Sigmoid colon (tissue), 6 donors: ENCODE measurements at regions not wholly inside any gene's neighbourhood (a gene's known extent, or its start where the extent isn't known, plus 50 kb on each side); places are given as distances from the start of the nearest gene placed in this dataset.

ENCODE experiments used
- DNase-seq: peaks from one replicate; pipeline ENCODE4 v3.0.0-alpha.2; 2019
- H3K27ac ChIP-seq, 4 donors: fragments of 200-600 bp; sonication (generic); one replicate each; pipeline ENCODE4 v1.5.1; 2016 to 2019; ENCODE audit warnings: mild to moderate bottlenecking in 1 of 4
- H3K27me3 ChIP-seq, 3 donors: fragments of 200-600 bp; sonication (generic); one replicate each; pipeline ENCODE4 v1.5.1; 2019; ENCODE audit warnings: mild to moderate bottlenecking in 1 of 3
- H3K36me3 ChIP-seq, 4 donors: fragments of 200-600 bp; sonication (generic); one replicate each; pipeline ENCODE4 v1.5.1; 2016 to 2019
- H3K4me1 ChIP-seq, 4 donors: fragments of 200-600 bp; sonication (generic); one replicate each; pipeline ENCODE4 v1.5.1; 2017 to 2019
- H3K4me3 ChIP-seq, 4 donors: fragments of 200-600 bp; sonication (generic); one replicate each; pipeline ENCODE4 v1.5.1; 2017 to 2019; ENCODE audit warnings: mild to moderate bottlenecking in 2 of 4, moderate library complexity in 1 of 4
- H3K9me3 ChIP-seq, 4 donors: fragments of 200-600 bp in 3 of 4; sonication (generic) in 3 of 4; one replicate each; pipeline versions ENCODE4 v1.5.1 to v1.6.1; 2013 to 2019
- EP300 ChIP-seq, 4 donors: sonication (generic); formaldehyde crosslinking; IDR thresholded peaks; one replicate each; pipeline ENCODE4 v1.6.1; 2017; ENCODE audit warnings: antibody characterized with exemption in 4 of 4
- POLR2A ChIP-seq, 2 donors: fragments of 450-650 bp; IDR thresholded peaks; one replicate each; pipeline ENCODE4 v1.6.1; 2016; ENCODE audit warnings: antibody characterized with exemption in 2 of 2, mild to moderate bottlenecking in 2 of 2, moderate library complexity in 2 of 2
- POLR2AphosphoS5 ChIP-seq, 4 donors: sonication (generic); formaldehyde crosslinking; IDR thresholded peaks; one replicate each; pipeline ENCODE4 v1.6.1; 2017; ENCODE audit warnings: antibody characterized with exemption in 4 of 4
- WGBS, 2 donors: extraction: QIAGEN DNeasy Blood & Tissue Kit; methylation state at CpG; one replicate each; pipeline ENCODE4 v1.1.7; 2013; 5-methylcytosine and 5-hydroxymethylcytosine counted together
- intact Hi-C: fragments of 100-400 bp; cut with DNase I; formaldehyde crosslinking; loops from one replicate; pipeline ENCODE4 v1.15.1; 2023
- TF ChIP-seq, protein P1 (sequence below), 4 experiments: fragments of 450-650 bp in 3 of 4; fragments of 200-600 bp in 1 of 4; IDR thresholded peaks; one replicate each; pipeline ENCODE4 v1.5.1; 2016 to 2019; ENCODE audit warnings: antibody characterized with exemption in 4 of 4, mild to moderate bottlenecking in 3 of 4, moderate library complexity in 2 of 4
- donor health status: healthy with polysubstance abuse.
- donor health status: healthy.

GRCh38 chr13:33633701-33634545 lies 184.0 kb upstream of the RFC3 start:
- peaks cover 0 to 19% (median 7%) of the 10 kb centered on the region in 4 donors for H3K4me1 ChIP-seq
- intact Hi-C loops: no loop called here
- TF ChIP-seq POLR2A (IDR thresholded peaks at IDR 0.05) (no peak), POLR2AphosphoS5 (IDR thresholded peaks at IDR 0.05) (no peak), EP300 (IDR thresholded peaks at IDR 0.05) (no peak)
- TF ChIP-seq, protein P1, sequence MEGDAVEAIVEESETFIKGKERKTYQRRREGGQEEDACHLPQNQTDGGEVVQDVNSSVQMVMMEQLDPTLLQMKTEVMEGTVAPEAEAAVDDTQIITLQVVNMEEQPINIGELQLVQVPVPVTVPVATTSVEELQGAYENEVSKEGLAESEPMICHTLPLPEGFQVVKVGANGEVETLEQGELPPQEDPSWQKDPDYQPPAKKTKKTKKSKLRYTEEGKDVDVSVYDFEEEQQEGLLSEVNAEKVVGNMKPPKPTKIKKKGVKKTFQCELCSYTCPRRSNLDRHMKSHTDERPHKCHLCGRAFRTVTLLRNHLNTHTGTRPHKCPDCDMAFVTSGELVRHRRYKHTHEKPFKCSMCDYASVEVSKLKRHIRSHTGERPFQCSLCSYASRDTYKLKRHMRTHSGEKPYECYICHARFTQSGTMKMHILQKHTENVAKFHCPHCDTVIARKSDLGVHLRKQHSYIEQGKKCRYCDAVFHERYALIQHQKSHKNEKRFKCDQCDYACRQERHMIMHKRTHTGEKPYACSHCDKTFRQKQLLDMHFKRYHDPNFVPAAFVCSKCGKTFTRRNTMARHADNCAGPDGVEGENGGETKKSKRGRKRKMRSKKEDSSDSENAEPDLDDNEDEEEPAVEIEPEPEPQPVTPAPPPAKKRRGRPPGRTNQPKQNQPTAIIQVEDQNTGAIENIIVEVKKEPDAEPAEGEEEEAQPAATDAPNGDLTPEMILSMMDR (IDR thresholded peaks at IDR 0.05): no peak
- H3K27ac ChIP-seq: peak overlapping the region in 1 of 4 donors; percentile 8
- DNase-seq: no peak
- 71 to 78% methylated on average over 3 of the region's 3 CpGs for WGBS, 2 donors
- no peaks in the 10 kb centered on the region for H3K9me3 ChIP-seq
- H3K27me3 ChIP-seq: no peaks in the 10 kb centered on the region
- H3K4me3 ChIP-seq: no peak overlapping the region
- no peaks in the 10 kb centered on the region for H3K36me3 ChIP-seq

DNA sequence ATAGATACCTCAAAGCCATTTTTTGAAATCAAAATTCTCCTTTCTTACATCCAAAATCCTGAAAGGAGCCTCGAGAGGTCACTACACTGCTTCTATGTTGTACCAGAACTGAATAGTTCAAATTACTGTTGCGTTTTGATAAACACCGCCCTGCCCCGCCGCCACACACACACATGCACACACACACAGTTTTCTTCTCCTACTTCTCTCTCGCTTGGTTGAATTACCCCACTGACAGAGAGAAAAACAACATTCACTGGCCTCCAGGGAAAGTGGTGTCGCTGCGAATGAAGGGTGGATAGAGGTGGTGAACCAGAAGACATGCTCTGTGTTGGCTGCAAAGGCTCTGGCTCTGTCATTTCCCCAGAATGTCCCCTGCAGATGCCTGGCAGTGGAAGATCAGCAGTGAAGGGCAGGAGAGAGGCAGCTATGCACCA lies 183.4 kb upstream of the RFC3 start:
- peaks cover 0 to 19% (median 7%) of the 10 kb centered on the region in 4 donors for H3K4me1 ChIP-seq
- peak overlapping the region in 1 of 4 donors; percentile 8 for H3K27ac ChIP-seq
- TF ChIP-seq POLR2AphosphoS5 (IDR thresholded peaks at IDR 0.05) (no peak), POLR2A (IDR thresholded peaks at IDR 0.05) (no peak), EP300 (IDR thresholded peaks at IDR 0.05) (no peak)
- TF ChIP-seq, protein P1 (IDR thresholded peaks at IDR 0.05): no peak
- 85 to 93% methylated on average over 8 of the region's 8 CpGs for WGBS, 2 donors
- intact Hi-C loops: no loop called here
- no peaks in the 10 kb centered on the region for H3K36me3 ChIP-seq
- H3K27me3 ChIP-seq: no peaks in the 10 kb centered on the region
- H3K4me3 ChIP-seq: no peak overlapping the region
- DNase-seq: no peak
- no peaks in the 10 kb centered on the region for H3K9me3 ChIP-seq

DNA sequence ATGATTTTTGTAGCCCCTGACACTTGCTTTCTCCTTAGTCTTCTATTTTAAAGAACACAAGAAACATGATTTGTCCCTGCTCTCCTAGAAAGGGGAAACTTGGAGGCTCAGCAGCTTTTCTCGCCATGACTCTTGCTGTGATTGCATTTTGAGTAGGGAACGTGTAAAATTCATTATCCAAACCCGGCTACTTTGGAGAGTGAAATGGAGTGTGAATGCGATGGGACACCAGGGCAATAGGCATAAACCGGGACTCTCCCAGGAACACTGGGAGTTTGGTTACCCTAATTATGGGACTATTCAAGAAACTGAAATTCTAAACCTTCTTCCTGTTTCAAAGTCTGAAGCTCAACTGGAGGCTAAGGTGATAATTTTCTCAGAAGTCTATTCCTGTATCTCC lies 181.7 kb upstream of the RFC3 start:
- H3K9me3 ChIP-seq: no peaks in the 10 kb centered on the region
- H3K27ac ChIP-seq: no peak overlapping the region
- no peaks in the 10 kb centered on the region for H3K27me3 ChIP-seq
- no peaks in the 10 kb centered on the region for H3K36me3 ChIP-seq
- no peak overlapping the region for H3K4me3 ChIP-seq
- WGBS, 2 donors: 88 to 89% methylated on average over 5 of the region's 5 CpGs
- intact Hi-C loops: no loop called here
- no peak for TF ChIP-seq POLR2AphosphoS5 (IDR thresholded peaks at IDR 0.05)
- no peak for TF ChIP-seq POLR2A (IDR thresholded peaks at IDR 0.05)
- TF ChIP-seq, protein P1 (IDR thresholded peaks at IDR 0.05): no peak
- no peak for TF ChIP-seq EP300 (IDR thresholded peaks at IDR 0.05)
- DNase-seq: no peak
- peaks cover 0 to 17% (median 10%) of the 10 kb centered on the region in 4 donors for H3K4me1 ChIP-seq

DNA sequence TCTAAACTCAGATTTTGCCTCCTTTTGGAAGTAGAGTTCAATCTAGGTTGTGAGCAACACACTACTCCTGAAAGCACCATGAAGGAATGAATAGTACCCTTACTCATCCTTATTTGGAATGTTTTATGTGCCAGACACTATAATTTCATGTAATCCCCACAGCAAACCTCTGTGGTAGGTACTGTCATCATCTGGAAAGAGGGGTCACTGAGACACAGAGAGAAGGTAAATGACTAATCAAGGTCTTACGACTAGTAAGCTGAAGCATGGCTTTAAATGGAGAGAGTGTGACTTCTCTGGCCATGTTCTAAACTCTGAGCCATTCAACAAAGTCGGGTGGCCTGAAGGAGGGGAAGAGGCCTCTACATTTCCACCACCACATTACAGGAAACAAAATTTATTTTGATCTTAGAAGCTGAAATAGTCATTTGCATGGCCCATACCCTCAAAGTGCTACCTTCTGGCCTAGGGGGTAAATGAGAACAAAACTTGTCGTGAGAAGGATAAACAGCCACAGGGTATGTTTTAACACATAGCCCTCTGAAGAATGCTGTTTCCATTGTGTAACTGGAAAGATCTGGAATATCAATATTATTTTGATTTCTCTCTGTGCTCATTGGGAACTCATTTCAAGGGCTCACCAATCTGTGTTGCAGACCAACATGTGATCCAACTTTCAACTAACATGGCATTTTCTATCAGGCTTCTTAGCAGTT lies 180.8 kb upstream of the RFC3 start:
- Histone ChIP-seq H3K4me1 (peaks cover 0 to 21% (median 13%) of the 10 kb centered on the region in 4 donors), H3K27ac (no peak overlapping the region), H3K9me3 (no peaks in the 10 kb centered on the region), H3K27me3 (no peaks in the 10 kb centered on the region), H3K36me3 (no peaks in the 10 kb centered on the region), H3K4me3 (no peak overlapping the region)
- TF ChIP-seq POLR2A (IDR thresholded peaks at IDR 0.05): no peak
- no peak for TF ChIP-seq POLR2AphosphoS5 (IDR thresholded peaks at IDR 0.05)
- no peak for TF ChIP-seq EP300 (IDR thresholded peaks at IDR 0.05)
- TF ChIP-seq, protein P1 (IDR thresholded peaks at IDR 0.05): no peak
- WGBS, 2 donors: 84 to 90% methylated on average over 3 of the region's 3 CpGs
- intact Hi-C loops: no loop called here
- no peak for DNase-seq
